ENCODE measurements at regions not wholly inside any gene's neighbourhood (a gene's known extent, or its start where the extent isn't known, plus 50 kb on each side); places are given as distances from the start of the nearest gene placed in this dataset.
"Not testable (repeated sequence)": the region's sequence is repeated elsewhere in the genome, so short reads cannot be mapped to it uniquely, and the experiment has no call there.

DNA sequence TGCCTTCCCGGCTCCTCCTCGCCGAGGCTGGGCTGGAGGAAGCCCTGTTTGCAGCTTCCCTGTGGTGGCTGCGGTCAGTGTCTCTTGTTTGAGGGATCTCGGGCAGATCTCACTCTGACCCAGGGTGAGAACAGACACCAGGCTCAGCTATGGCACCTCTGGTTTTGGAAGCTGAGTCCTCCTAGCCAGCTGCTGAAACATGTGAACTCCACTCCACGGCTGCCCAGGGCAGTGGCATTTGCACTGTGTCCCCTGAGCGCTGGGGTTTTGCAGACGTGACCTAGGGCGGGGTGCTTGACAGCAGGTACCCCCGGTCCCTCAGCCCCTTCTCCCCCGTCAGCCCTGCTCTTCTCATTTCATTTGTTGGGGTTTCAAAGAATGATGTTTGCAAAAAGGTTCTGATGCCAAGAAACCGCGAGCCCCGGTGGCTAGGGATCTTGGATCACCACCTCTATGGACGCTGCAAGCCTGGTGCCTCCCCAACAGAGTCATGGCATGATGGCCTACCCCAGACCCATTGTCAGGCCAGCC, 55.0 kb upstream of the DACT2 start:
- Histone ChIP-seq H3K27ac (ENCODE audit: low read length) (no peak overlapping the region), H3K4me2 (ENCODE audit: low read depth, low read length, poor library complexity, severe bottlenecking) (no peak overlapping the region), H3K79me2 (ENCODE audit: low read length) (no peaks in the 10 kb centered on the region), H3K9me3 (ENCODE audit: low read length) (no peaks in the 10 kb centered on the region; the same call in 1 of the 2 replicates), H3K27me3 (ENCODE audit: low read length) (no peaks in the 10 kb centered on the region), H3K36me3 (ENCODE audit: insufficient read depth, low read length) (no peaks in the 10 kb centered on the region), H2AFZ (ENCODE audit: low read length) (no peak overlapping the region), H3K9me2 (replicated peaks; ENCODE audit: insufficient read depth, low read length) (no peaks in the 10 kb centered on the region), H3K4me3 (ENCODE audit: low read length) (no peak overlapping the region), H3K4me1 (ENCODE audit: low read length) (no peaks in the 10 kb centered on the region), H3K9ac (ENCODE audit: low read length) (no peak overlapping the region), H4K20me1 (ENCODE audit: insufficient read depth, low read depth, low read length) (no peaks in the 10 kb centered on the region)
- DNase-seq = no peak

DNA sequence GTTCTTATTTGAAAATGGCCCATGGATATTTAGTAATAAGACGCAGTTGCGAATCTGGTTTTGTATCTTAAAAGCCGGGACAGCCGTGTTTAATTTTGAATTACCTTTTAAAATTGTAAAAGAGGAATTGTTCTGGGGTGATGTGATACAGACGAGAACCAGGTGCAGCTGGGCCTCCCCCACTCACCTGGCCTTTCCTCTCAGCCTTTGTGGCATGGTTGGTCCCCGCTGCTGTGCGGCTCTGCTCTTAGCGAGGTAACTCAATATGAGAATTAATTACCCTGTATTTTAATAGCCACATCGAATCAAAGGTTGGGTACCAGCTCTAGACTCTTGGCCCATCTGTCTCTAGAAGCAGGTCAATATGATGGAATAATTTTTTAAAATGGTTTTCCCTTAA, 56.5 kb upstream of the DACT2 start:
- Histone ChIP-seq H3K9me2 (replicated peaks; ENCODE audit: insufficient read depth, low read length) (no peaks in the 10 kb centered on the region), H2AFZ (ENCODE audit: low read length) (no peak overlapping the region), H3K4me1 (ENCODE audit: low read length) (no peaks in the 10 kb centered on the region), H3K4me3 (ENCODE audit: low read length) (no peak overlapping the region), H3K27me3 (ENCODE audit: low read length) (no peaks in the 10 kb centered on the region), H3K27ac (ENCODE audit: low read length) (no peak overlapping the region), H3K9ac (ENCODE audit: low read length) (no peak overlapping the region), H4K20me1 (ENCODE audit: insufficient read depth, low read depth, low read length) (no peaks in the 10 kb centered on the region), H3K36me3 (ENCODE audit: insufficient read depth, low read length) (no peaks in the 10 kb centered on the region), H3K9me3 (ENCODE audit: low read length) (no peaks in the 10 kb centered on the region; the same call in 1 of the 2 replicates), H3K4me2 (ENCODE audit: low read depth, low read length, poor library complexity, severe bottlenecking) (no peak overlapping the region), H3K79me2 (ENCODE audit: low read length) (no peaks in the 10 kb centered on the region)
- DNase-seq = no peak

DNA sequence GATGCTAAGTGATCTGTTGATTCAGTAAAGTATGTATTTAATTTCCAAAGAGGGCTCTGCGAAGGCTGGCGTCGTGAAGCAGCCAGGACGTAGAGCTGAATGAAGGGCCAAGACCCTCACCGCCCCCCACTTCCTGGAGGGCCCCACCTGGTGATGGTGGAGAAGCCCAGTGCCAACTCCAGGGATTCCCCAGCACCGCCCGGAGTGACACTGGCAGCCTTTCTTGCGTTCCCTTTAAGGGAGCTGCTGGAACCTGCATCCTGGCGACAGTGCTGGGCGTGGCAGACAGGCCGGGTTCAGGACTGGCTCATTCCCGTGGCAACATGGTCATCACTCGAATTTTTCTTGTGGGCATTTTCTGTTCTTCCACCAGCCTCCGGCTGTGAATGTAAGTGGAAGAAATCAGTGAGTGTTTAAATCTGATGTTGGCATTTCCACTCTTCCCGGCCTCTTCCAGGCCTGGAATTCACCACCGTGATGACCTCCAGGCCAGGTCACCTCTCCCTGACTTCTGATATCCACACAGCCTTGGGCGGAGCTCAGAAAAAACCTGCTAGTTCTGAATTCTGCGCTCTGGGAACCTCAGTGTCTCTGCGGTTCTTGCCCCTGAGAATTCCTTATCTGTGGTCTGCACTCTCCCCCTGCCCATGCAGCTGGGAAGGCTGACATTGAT, 57.4 kb upstream of the DACT2 start:
- no peaks in the 10 kb centered on the region; the same call in 1 of the 2 replicates for H3K9me3 ChIP-seq (ENCODE audit: low read length)
- H3K9me2 ChIP-seq (replicated peaks; ENCODE audit: insufficient read depth, low read length) = no peaks in the 10 kb centered on the region
- no peaks in the 10 kb centered on the region for H3K27me3 ChIP-seq (ENCODE audit: low read length)
- H2AFZ ChIP-seq (ENCODE audit: low read length) = no peak overlapping the region
- no peak overlapping the region for H3K4me2 ChIP-seq (ENCODE audit: low read depth, low read length, poor library complexity, severe bottlenecking)
- H3K4me3 ChIP-seq (ENCODE audit: low read length) = no peak overlapping the region
- no peak overlapping the region for H3K9ac ChIP-seq (ENCODE audit: low read length)
- no peaks in the 10 kb centered on the region for H4K20me1 ChIP-seq (ENCODE audit: insufficient read depth, low read depth, low read length)
- no peaks in the 10 kb centered on the region for H3K36me3 ChIP-seq (ENCODE audit: insufficient read depth, low read length)
- H3K79me2 ChIP-seq (ENCODE audit: low read length) = no peaks in the 10 kb centered on the region
- H3K27ac ChIP-seq (ENCODE audit: low read length) = no peak overlapping the region
- no peak for DNase-seq
- H3K4me1 ChIP-seq (ENCODE audit: low read length) = no peaks in the 10 kb centered on the region

DNA sequence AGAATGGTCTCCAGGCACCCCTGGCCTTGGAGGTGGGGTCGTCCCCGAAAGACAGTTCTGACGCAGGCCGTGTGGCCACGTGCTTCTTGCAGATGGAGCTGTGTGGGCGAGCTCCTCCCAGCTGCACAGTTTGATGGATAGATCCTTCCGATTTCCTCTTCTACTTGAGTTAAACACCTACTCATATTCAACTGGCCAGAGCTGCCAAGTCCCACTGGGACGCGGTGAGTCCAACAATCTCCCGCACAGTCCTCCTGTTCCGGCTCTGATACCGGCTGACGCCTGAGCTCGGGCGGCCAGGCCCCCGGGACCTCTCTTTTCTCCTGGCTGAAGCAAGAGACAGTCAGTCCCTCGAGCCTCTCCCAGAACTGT, 57.9 kb upstream of the DACT2 start:
- H3K79me2 ChIP-seq (ENCODE audit: low read length) = no peaks in the 10 kb centered on the region
- no peak overlapping the region for H3K27ac ChIP-seq (ENCODE audit: low read length)
- H3K36me3 ChIP-seq (ENCODE audit: insufficient read depth, low read length) = no peaks in the 10 kb centered on the region
- no peaks in the 10 kb centered on the region for H4K20me1 ChIP-seq (ENCODE audit: insufficient read depth, low read depth, low read length)
- H3K4me3 ChIP-seq (ENCODE audit: low read length) = no peak overlapping the region
- no peaks in the 10 kb centered on the region for H3K9me2 ChIP-seq (replicated peaks; ENCODE audit: insufficient read depth, low read length)
- no peak overlapping the region for H2AFZ ChIP-seq (ENCODE audit: low read length)
- H3K27me3 ChIP-seq (ENCODE audit: low read length) = no peaks in the 10 kb centered on the region
- DNase-seq = no peak
- no peaks in the 10 kb centered on the region for H3K4me1 ChIP-seq (ENCODE audit: low read length)
- H3K9ac ChIP-seq (ENCODE audit: low read length) = no peak overlapping the region
- no peaks in the 10 kb centered on the region; the same call in 1 of the 2 replicates for H3K9me3 ChIP-seq (ENCODE audit: low read length)
- no peak overlapping the region for H3K4me2 ChIP-seq (ENCODE audit: low read depth, low read length, poor library complexity, severe bottlenecking)

DNA sequence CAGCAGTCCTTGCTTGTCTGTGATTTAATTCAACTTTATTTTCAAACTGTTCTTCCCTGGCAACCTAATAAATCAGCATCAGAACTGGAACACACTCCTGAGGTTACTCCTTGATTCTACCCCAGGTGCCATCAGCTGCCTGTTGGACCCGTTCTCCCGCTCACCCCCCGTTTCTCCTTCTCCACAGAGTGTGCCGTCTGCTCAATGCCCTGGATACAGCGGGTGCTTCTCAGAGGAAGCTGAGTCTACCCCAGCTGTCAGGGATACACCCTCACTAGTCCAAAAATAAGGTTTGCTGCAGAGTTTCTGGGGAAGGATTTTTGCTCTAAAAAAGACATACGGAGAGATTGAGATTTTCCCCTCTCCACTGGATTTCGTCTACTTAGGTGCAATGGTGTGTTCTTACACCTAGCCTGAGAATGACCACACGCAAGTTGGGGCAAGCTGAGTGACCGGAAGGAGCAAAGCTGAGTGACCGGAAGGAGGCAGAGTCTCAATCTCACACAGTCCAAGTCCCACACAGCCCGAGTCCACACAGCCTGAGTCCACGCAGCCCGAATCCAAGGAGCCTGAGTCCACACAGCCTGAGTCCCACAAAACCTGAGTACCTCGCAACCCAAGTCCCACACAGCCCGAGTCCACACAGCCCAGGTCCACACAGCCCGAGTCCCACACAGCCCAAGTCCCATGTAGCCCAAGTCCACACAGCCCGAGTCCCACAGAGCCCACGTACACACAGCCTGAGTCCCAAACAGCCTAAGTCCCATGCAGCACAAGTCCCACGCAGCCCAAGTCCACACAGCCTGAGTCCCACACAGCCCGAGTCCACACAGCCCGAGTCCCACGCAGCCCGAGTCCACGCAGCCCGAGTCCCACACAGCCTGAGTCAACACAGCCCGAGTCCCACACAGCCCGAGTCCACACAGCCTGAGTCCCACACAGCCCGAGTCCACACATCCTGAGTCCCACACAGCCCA, 58.6 kb upstream of the DACT2 start:
- Histone ChIP-seq H3K4me2 (ENCODE audit: low read depth, low read length, poor library complexity, severe bottlenecking) (no peak overlapping the region), H3K9me2 (replicated peaks; ENCODE audit: insufficient read depth, low read length) (no peaks in the 10 kb centered on the region), H3K36me3 (ENCODE audit: insufficient read depth, low read length) (no peaks in the 10 kb centered on the region), H3K79me2 (ENCODE audit: low read length) (no peaks in the 10 kb centered on the region), H3K9ac (ENCODE audit: low read length) (no peak overlapping the region), H3K27ac (ENCODE audit: low read length) (no peak overlapping the region), H3K4me3 (ENCODE audit: low read length) (no peak overlapping the region), H3K9me3 (ENCODE audit: low read length) (peaks cover 3% of the 10 kb centered on the region; the same call in 1 of the 2 replicates), H3K27me3 (ENCODE audit: low read length) (no peaks in the 10 kb centered on the region), H3K4me1 (ENCODE audit: low read length) (no peaks in the 10 kb centered on the region), H4K20me1 (ENCODE audit: insufficient read depth, low read depth, low read length) (no peaks in the 10 kb centered on the region), H2AFZ (ENCODE audit: low read length) (no peak overlapping the region)
- no peak for DNase-seq

DNA sequence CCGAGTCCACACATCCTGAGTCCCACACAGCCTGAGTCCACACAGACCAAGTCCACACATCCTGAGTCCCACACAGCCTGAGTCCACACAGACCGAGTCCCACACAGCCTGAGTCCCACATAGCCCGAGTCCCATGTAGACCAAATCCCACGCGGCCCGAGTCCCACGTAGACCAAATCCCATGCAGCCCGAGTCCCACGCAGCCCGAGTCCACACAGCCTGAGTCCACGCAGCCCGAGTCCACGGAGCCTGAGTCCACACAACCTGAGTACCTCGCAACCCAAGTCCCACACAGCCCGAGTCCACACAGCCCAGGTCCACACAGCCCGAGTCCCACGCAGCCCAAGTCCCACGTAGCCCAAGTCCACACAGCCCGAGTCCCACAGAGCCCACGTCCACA, 60.0 kb upstream of the DACT2 start:
- not testable (repeated sequence) for H3K9me3 ChIP-seq (ENCODE audit: low read length); H3K79me2 ChIP-seq (ENCODE audit: low read length); DNase-seq

DNA sequence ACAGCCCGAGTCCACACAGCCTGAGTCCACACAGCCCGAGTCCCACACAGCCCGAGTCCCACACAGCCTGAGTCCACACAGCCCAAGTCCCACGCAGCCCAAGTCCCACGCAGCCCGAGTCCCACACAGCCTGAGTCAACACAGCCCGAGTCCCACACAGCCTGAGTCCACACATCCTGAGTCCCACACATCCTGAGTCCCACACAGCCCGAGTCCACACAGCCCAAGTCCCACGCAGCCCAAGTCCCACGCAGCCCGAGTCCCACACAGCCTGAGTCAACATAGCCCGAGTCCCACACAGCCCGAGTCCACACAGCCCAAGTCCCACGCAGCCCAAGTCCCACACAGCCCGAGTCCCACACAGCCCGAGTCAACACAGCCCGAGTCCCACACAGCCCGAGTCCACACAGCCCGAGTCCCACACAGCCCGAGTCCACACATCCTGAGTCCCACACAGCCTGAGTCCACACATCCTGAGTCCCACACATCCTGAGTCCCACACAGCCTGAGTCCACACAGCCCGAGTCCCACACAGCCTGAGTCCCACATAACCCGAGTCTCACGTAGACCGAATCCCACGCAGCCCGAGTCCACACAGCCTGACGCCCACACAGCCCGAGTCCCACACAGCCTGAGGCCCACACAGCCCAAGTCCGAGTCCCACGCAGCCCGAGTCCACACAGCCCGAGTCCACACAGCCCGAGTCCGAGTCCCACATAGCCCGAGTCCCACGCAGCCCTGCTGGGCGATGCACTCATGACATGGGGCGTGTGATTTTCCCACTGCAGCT, 60.6 kb upstream of the SMOC2 start:
- H3K36me3 ChIP-seq (ENCODE audit: insufficient read depth, low read length); H3K27me3 ChIP-seq (ENCODE audit: low read length); H3K4me2 ChIP-seq (ENCODE audit: low read depth, low read length, poor library complexity, severe bottlenecking); H3K4me3 ChIP-seq (ENCODE audit: low read length); H3K79me2 ChIP-seq (ENCODE audit: low read length); DNase-seq; H3K9me3 ChIP-seq (ENCODE audit: low read length); H3K4me1 ChIP-seq (ENCODE audit: low read length); H2AFZ ChIP-seq (ENCODE audit: low read length); H3K9me2 ChIP-seq (replicated peaks; ENCODE audit: insufficient read depth, low read length); H3K9ac ChIP-seq (ENCODE audit: low read length); H4K20me1 ChIP-seq (ENCODE audit: insufficient read depth, low read depth, low read length); H3K27ac ChIP-seq (ENCODE audit: low read length): not testable (repeated sequence)

More for the DNA sequence above, 60.0 kb upstream of the DACT2 start:
- H3K4me3 ChIP-seq (ENCODE audit: low read length); H3K9me2 ChIP-seq (replicated peaks; ENCODE audit: insufficient read depth, low read length); H3K9ac ChIP-seq (ENCODE audit: low read length); H3K27me3 ChIP-seq (ENCODE audit: low read length); H2AFZ ChIP-seq (ENCODE audit: low read length); H3K27ac ChIP-seq (ENCODE audit: low read length); H3K4me1 ChIP-seq (ENCODE audit: low read length); H3K36me3 ChIP-seq (ENCODE audit: insufficient read depth, low read length); H4K20me1 ChIP-seq (ENCODE audit: insufficient read depth, low read depth, low read length); H3K4me2 ChIP-seq (ENCODE audit: low read depth, low read length, poor library complexity, severe bottlenecking): not testable (repeated sequence)

All from Karpas-422 (cell line).